Stimulated activated CD8-positive, alpha-beta memory T cell treated with anti-CD3 and anti-CD28 coated beads, Interleukin-7, amount 100 ng/mL, for 48 hours (primary cell): ENCODE measurements at regions not wholly inside any gene's neighbourhood (a gene's known extent, or its start where the extent isn't known, plus 50 kb on each side); places are given as distances from the start of the nearest gene placed in this dataset.
"Not testable (repeated sequence)": the region's sequence is repeated elsewhere in the genome, so short reads cannot be mapped to it uniquely, and the experiment has no call there.

Experiments used
- DNase-seq, 2 donors: peaks; one replicate each; pipeline ENCODE4 v3.0.0-alpha.2; 2020; ENCODE audit warnings: low read depth in 1 of 2; ENCODE audit errors: extremely low read depth in 1 of 2

- no peak for DNase-seq
These were observed 59.6 kb upstream of the MAN2A1 start for GRCh38 chr5:109630093-109630492.

DNA sequence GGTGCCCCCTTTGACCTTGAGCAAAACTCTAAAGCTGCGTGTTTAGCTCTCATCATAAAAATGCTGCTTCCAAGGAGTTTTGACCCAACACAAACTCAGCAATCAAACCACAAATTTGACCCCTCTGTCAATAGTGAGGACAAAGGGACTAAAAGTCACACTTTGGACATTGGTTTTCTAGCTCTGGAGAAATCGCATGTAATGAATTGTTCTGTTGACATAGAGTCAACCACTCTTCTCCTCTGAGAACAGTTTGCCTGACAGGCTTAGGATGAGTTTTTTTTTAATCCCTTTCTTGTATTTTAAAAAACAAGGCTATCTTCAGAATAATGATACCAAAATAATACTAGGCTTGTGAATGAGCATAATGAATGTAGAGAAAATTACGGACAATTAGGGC, 61.1 kb upstream of the MAN2A1 start:
- DNase-seq = no peak

- DNase-seq = not testable (repeated sequence)
These were observed 68.5 kb upstream of the MAN2A1 start for GRCh38 chr5:109621266-109621665.

- no peak for DNase-seq
These were observed 69.1 kb upstream of the MAN2A1 start for GRCh38 chr5:109620651-109621050.

GRCh38 chr5:109619606-109620005, 70.1 kb upstream of the MAN2A1 start:
- no peak for DNase-seq

DNA sequence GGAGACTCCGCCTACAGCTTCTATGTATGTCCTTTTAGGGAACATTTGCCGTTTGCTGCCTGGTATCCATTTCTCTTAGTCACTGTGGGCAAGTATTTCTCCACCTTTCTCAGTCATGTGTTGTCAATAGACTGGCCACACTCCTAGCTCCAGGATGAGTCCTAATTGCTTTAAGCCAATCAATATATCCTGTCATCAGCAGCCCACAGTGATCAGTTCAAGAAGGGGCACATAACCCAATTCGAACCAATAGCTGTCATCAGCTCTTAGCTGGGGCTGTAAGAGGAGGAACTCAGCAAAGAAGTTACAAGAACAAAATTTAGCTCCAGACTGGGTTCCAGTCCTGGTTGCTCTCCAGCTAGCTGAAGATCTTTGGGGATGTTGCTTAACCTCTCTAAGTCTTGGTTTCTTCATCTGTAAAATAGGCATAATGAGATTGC, 70.7 kb upstream of the MAN2A1 start:
- no peak for DNase-seq

- DNase-seq = no peak
These were observed 74.7 kb upstream of the MAN2A1 start for GRCh38 chr5:109614981-109615380.

DNA sequence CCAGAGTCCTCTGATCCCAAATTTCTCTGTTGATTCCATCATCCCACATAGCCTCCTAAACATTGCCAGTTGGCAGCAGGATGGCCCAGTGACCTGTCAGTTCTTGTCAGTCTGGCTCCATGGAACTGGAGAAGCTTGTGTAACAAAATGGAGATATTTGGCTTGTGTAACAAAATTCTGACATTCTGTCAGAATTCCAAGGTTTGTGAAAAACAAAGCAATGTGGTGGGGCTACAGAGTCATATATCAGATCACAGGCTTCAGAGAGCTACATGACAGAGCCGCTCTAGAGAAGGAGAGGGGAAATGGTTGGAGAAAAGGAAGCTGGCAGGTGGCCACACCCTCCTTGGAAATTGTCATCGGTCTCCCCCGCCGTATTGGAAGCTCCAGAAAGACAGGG, 75.4 kb upstream of the MAN2A1 start:
- DNase-seq = no peak

GRCh38 chr5:109612278-109612905, 77.3 kb upstream of the MAN2A1 start:
- no peak for DNase-seq

- no peak for DNase-seq
These were observed 78.2 kb upstream of the MAN2A1 start for GRCh38 chr5:109611505-109611904.

- DNase-seq = no peak
These were observed 78.7 kb upstream of the MAN2A1 start for GRCh38 chr5:109611061-109611460.

- no peak for DNase-seq
These were observed 79.1 kb upstream of the MAN2A1 start for GRCh38 chr5:109610581-109610980.

DNA sequence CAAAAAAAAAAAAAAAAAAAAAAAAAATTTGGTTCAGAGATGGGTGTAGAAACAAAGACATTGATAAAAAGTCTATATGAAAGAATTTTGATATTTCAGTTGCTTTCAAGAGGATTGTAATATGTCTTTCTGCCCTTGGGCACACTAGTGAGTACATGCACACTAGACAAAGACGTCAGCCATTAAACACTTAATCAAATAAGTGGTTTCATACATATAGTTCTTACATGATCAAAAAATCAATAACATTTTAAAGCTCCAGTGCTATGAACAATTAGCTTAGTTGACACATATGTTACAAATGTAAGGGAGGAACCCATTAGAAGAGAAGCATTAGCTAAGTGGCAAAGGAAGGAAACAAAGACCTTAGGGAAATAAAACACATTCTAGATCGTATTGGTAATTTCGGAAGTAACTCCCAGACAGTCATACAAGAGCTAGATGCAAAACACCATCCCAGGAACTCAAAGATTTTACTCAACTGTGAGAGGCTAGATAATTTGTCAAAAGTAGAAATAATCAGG, 84.5 kb upstream of the MAN2A1 start:
- no peak for DNase-seq

DNA sequence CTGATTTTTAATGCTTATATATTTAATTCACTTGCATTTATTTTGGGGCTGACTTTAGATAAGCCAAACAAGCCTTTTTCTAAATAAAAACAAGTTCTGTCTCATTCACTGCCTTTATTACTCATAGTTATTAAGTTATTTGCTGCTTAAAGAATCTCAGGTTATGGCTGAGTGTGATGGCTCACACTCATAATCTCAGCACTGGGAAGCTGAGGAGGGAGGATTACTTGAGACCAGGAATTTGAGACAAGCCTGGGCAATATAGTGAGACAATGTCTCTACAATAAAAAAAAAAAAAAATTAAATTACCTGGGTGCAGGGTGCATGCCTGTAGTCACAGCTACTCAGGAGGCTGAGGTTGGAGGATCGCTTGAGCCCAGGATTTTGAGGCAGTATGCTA, 85.0 kb upstream of the MAN2A1 start:
- DNase-seq = no peak

GRCh38 chr5:109601736-109602135, 88.0 kb upstream of the MAN2A1 start:
- DNase-seq = no peak

DNA sequence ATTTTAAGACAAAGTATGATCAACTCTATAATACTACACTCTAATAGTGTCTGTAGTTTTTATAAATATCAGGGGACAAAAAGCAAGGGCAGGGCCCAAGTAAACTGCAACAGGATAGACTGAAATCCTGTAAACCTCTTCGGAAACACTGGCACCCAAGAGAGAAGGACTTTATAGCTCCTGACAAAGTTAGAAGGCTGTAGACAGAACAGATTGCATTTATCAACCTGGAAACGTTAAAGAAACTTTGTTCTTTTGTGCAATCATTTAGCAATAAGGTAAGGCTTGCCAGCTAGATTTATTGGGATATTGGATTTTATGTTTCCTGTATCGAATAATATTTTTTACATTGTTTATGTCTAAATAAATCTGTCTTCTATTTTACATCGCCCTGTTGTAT, 91.8 kb upstream of the MAN2A1 start:
- DNase-seq = no peak

DNA sequence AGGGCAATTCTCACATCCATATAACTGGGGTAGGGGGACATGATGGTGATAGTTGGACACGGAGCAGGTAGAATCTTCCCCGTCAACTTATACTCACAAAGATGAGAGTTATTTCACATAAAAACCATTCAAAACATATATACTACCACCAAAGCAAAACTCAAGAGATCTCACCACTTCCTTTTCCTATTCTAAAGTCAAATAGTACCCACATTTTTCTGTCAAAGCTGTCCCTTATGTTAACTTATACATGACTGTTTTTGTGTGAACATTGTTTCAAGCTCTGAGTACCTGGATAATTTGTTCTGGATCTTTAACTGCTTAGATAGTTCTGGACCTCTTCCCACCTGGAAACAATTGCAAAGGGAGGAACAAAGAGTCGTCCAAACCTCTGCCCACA, 95.5 kb upstream of the MAN2A1 start:
- DNase-seq = no peak

GRCh38 chr5:109590799-109591198, 98.9 kb upstream of the MAN2A1 start:
- DNase-seq = no peak

DNA sequence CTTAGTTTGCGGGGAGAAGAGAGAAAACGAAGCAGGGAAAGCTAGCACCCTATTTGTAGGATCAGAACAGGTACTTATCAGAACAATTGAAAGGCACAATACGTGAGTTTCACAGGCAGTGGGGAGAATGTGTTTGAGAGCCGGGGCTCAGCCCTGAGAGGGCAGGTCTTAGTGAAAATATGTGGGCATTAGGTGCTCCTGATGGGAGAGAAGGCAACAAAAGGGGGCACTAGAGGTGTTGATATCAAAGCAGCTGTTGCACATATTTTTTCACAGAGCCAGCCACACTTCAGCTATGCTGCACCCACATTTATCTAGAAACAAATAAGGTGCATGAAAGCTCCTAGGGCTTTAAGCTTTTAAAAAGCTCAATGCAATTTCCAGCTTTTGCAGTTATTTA, 99.7 kb upstream of the MAN2A1 start:
- DNase-seq = no peak

- no peak for DNase-seq
These were observed 100.5 kb upstream of the MAN2A1 start for GRCh38 chr5:109589239-109589638.

GRCh38 chr5:109588281-109589035, 101.3 kb upstream of the MAN2A1 start:
- no peak for DNase-seq

DNA sequence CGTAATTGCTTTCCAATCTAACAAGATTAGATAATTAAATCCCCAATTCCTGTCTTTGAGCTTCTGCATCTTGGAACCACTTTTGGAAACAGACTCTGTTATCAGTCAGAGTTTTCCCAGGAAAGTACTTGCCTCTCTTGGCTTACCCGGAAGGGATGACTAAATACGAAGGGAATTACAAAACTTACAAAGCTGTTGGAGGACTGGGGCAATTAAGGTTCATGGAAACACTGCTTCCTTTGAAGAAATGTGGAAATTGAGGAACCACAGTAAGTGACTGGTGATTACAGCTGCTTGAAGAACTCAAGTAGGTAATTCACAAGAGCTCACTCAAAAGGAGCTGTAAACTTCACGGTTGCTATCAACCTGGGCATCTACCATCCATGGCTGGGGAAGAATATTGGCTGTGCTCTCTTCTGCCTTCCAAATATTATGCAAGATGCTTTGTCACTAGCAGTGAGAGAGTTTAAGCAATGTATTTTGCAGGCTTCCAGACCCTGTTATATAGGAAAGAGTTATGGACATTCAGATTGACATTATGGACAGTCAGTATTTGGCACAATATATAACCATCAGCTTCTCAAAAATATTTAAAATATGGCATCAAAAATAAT, 104.6 kb upstream of the MAN2A1 start:
- no peak for DNase-seq
